ENCODE measurements at regions not wholly inside any gene's neighbourhood (a gene's known extent, or its start where the extent isn't known, plus 50 kb on each side); places are given as distances from the start of the nearest gene placed in this dataset.

DNA sequence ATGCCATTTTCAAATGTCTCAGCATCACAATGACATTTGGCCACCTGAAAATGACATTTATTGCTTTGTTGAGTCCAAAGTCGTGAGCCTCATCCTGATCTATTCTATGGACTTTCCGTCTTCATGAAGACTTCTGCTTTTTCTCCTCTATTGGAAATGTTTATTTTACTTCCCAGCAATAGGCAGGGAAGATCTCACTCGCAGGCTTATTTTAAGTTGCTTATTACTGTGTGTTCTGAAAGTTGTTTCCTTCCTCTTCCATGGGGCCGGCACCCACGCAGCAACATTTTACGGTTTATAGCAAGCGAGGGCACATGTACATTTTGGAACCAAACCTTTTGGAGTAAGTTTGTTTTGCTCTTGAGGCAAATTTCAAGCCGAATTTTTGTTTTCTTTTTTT is 221.0 kb upstream of the KLF6 start:
- Histone ChIP-seq H3K27me3 (ENCODE audit: low read depth) (no peaks in the 10 kb centered on the region), H3K27ac (no peak overlapping the region), H3K4me3 (no peak overlapping the region), H3K4me1 (peaks cover 7% of the 10 kb centered on the region), H3K9me3 (no peaks in the 10 kb centered on the region), H3K36me3 (no peaks in the 10 kb centered on the region)
- ATAC-seq, result peak; percentile 31 to 45
- peak; percentile 74 for DNase-seq
- TF ChIP-seq, protein P1, sequence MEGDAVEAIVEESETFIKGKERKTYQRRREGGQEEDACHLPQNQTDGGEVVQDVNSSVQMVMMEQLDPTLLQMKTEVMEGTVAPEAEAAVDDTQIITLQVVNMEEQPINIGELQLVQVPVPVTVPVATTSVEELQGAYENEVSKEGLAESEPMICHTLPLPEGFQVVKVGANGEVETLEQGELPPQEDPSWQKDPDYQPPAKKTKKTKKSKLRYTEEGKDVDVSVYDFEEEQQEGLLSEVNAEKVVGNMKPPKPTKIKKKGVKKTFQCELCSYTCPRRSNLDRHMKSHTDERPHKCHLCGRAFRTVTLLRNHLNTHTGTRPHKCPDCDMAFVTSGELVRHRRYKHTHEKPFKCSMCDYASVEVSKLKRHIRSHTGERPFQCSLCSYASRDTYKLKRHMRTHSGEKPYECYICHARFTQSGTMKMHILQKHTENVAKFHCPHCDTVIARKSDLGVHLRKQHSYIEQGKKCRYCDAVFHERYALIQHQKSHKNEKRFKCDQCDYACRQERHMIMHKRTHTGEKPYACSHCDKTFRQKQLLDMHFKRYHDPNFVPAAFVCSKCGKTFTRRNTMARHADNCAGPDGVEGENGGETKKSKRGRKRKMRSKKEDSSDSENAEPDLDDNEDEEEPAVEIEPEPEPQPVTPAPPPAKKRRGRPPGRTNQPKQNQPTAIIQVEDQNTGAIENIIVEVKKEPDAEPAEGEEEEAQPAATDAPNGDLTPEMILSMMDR (IDR thresholded peaks at IDR 0.05), result no peak
- intact Hi-C loops (cut with DNase I), result no loop called here

DNA sequence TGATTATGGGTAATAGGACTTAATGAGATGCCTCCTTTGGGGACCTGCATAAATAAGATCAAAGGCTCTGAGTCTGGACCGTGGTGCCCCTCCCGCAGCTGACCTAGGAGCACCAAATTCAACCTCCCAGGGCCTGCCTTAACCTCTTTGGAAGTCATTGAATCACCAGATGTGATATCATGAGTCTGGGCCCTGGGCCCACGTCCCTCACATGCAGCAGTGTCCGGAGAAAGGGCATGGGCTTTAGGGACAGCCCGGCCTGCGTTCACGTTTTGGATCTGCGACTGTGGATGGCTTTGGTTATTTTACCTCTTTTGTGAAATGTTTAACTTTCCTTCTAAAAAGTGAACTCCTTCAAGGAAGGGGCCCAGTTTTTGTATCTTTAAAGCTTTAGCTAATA is 220.0 kb upstream of the KLF6 start:
- no peak for ATAC-seq
- Histone ChIP-seq H3K4me1 (peaks cover 7% of the 10 kb centered on the region), H3K36me3 (no peaks in the 10 kb centered on the region), H3K4me3 (no peak overlapping the region), H3K9me3 (no peaks in the 10 kb centered on the region), H3K27ac (no peak overlapping the region), H3K27me3 (ENCODE audit: low read depth) (no peaks in the 10 kb centered on the region)
- TF ChIP-seq, protein P1 (IDR thresholded peaks at IDR 0.05), result no peak
- intact Hi-C loops (cut with DNase I), result no loop called here
- DNase-seq, result no peak

DNA sequence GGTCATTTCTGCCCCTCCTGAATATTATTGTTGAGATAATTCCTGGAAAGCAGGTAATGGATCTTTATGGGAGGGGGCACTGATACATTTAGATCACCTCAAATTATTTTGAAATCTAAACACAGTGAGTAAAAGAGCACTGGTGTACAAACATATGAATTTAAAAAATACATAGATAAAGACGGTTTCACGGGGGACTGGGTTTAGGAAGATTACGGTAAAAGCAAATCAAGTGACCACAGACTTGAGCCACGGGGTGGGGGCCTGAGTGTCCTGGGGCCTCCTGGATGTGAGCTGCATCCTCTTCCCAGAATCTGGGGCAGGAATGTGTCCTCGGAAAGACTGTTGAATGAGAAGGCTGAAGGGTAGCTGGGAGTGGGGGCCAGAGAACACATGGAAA is 219.1 kb upstream of the KLF6 start:
- Histone ChIP-seq H3K27me3 (ENCODE audit: low read depth) (no peaks in the 10 kb centered on the region), H3K9me3 (no peaks in the 10 kb centered on the region), H3K27ac (no peak overlapping the region), H3K4me1 (peaks cover 7% of the 10 kb centered on the region), H3K4me3 (no peak overlapping the region), H3K36me3 (no peaks in the 10 kb centered on the region)
- intact Hi-C loops (cut with DNase I), result no loop called here
- no peak for ATAC-seq
- TF ChIP-seq, protein P1 (IDR thresholded peaks at IDR 0.05), result no peak
- no peak for DNase-seq

DNA sequence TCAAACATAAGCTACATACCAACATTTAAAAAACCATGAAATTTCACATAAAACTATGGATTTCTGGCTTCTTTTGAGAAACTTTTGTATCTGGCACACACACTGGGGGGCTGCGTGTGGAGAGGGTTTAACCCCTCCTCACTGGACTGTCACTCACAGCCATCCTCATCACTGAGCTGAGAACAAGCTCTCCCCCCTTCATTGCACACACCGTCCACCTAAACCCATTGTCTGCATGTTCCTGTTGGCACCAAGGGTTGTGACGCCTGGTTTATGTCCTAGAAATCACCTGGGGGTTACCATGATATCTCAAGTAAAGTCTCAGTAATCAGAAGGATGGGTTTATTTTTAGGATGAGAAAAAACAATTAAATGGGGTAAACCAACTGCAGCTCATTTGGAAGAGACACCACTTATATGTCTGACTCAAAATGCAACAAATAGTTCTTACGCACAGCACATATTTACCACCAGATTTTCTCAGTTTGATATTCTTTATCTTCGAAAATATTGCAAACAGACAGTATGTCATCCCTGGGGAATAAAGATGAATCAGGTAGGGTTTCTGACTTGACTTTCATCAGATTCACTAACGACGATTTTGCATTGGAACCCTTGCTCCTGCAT is 218.5 kb upstream of the KLF6 start:
- peaks cover 7% of the 10 kb centered on the region for H3K4me1 ChIP-seq
- no peaks in the 10 kb centered on the region for H3K27me3 ChIP-seq (ENCODE audit: low read depth)
- H3K36me3 ChIP-seq, result no peaks in the 10 kb centered on the region
- TF ChIP-seq, protein P1 (IDR thresholded peaks at IDR 0.05), result no peak
- no peak overlapping the region for H3K4me3 ChIP-seq
- DNase-seq (no peak), ATAC-seq (no peak)
- no peaks in the 10 kb centered on the region for H3K9me3 ChIP-seq
- intact Hi-C loops (cut with DNase I), result no loop called here
- no peak overlapping the region for H3K27ac ChIP-seq

DNA sequence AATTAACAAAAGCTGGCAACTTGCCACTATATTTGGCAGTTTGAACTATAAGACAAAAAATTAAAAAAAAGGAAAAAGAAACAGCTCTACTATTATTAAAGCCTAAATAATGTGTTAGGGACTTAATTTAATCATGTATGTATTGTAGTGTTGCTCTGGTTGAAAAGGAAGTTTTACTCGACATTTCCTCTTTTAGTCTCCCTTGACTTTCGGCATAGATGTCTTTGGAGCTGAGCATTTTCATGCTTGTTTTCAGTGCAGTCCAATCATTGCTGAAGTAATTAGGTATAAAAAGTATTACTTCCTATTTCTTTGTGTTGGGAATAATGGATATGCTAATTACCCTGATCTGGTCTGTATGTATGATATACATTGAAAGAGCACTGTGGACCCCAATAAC is 216.8 kb upstream of the KLF6 start:
- TF ChIP-seq, protein P1 (IDR thresholded peaks at IDR 0.05), result no peak
- no peak overlapping the region for H3K27ac ChIP-seq
- ATAC-seq (no peak), DNase-seq (no peak)
- peaks cover 7% of the 10 kb centered on the region for H3K4me1 ChIP-seq
- no peaks in the 10 kb centered on the region for H3K27me3 ChIP-seq (ENCODE audit: low read depth)
- H3K9me3 ChIP-seq, result no peaks in the 10 kb centered on the region
- no peaks in the 10 kb centered on the region for H3K36me3 ChIP-seq
- intact Hi-C loops (cut with DNase I), result no loop called here
- H3K4me3 ChIP-seq, result no peak overlapping the region

Data from lower lobe of right lung (tissue), 2 donors.